Panc1 (cell line): ENCODE measurements at regions not wholly inside any gene's neighbourhood (a gene's known extent, or its start where the extent isn't known, plus 50 kb on each side); places are given as distances from the start of the nearest gene placed in this dataset.

Experiments used
- ATAC-seq: fragments of 200-7000 bp; cut with Tn5 transposase; 2 replicates; pipeline ENCODE4 v1.9.1; 2020; ENCODE audit warnings: mild to moderate bottlenecking, moderate library complexity
- BruUV-seq: library from RNA; stranded (reverse); fragments of 400-500 nt; replicated peaks from 2 replicates; lab custom pipeline; 2021; lab: Mats Ljungman, UMichigan
- CTCF ChIA-PET: fragments of 300-600 bp; sonication (Branson Sonifier 250); formaldehyde crosslinking; loops from one replicate; lab custom pipeline; 2022; ENCODE audit warnings: antibody characterized with exemption; lab: Charles Lee
- POLR2A ChIA-PET: fragments of 300-600 bp; sonication (Branson Sonifier 250); formaldehyde crosslinking; loops from one replicate; lab custom pipeline; 2022; ENCODE audit warnings: antibody characterized with exemption; lab: Charles Lee
- DNase-seq: peaks from one replicate; pipeline ENCODE4 v3.0.0-alpha.2; 2010; ENCODE audit warnings: low read depth, low spot score
- H3K27ac ChIP-seq: 2 replicates; pipeline ENCODE4 v1.5.1; 2011; ENCODE audit warnings: mild to moderate bottlenecking, low read length, inconsistent platforms
- H3K27me3 ChIP-seq: fragments of 200-500 bp; sonication (Bioruptor generic); 2 replicates; pipeline ENCODE4 v1.6.0; 2014; ENCODE audit warnings: low read length, inconsistent platforms; ENCODE audit not compliant: control insufficient read depth, insufficient read depth
- H3K36me3 ChIP-seq: fragments of 200-500 bp; sonication (Bioruptor generic); 2 replicates; pipeline ENCODE4 v1.5.1; 2014; ENCODE audit warnings: inconsistent platforms, mild to moderate bottlenecking, low read length, moderate library complexity; ENCODE audit not compliant: control insufficient read depth, insufficient read depth
- H3K4me1 ChIP-seq: 2 replicates; pipeline ENCODE4 v1.5.1; 2011; ENCODE audit warnings: inconsistent platforms, mild to moderate bottlenecking, low read length, moderate library complexity; ENCODE audit not compliant: control insufficient read depth, insufficient read depth
- H3K4me3 ChIP-seq, 2 experiments: 2 replicates each; pipeline ENCODE4 v1.5.1; 2011 to 2012; ENCODE audit warnings: low read depth in 2 of 2, low read length in 2 of 2, mild to moderate bottlenecking in 2 of 2, inconsistent platforms in 1 of 2, moderate library complexity in 1 of 2
- H3K9me3 ChIP-seq: fragments of 200-500 bp; sonication (Bioruptor generic); 2 replicates; pipeline ENCODE4 v1.5.1; 2014; ENCODE audit warnings: low read depth, mild to moderate bottlenecking, inconsistent platforms, low read length, moderate library complexity; ENCODE audit not compliant: control insufficient read depth, insufficient read depth
- CTCF ChIP-seq: fragments of 450-650 bp; IDR thresholded peaks from 2 replicates; pipeline ENCODE4 v1.5.1; 2017; ENCODE audit warnings: mild to moderate bottlenecking
- POLR2AphosphoS5 ChIP-seq: IDR thresholded peaks from 2 replicates; pipeline ENCODE4 v1.6.1; 2012; ENCODE audit warnings: mild to moderate bottlenecking, low read depth, low read length, moderate library complexity
- SIN3A ChIP-seq: IDR thresholded peaks from 2 replicates; pipeline ENCODE4 v1.6.1; 2012; ENCODE audit warnings: low read depth, mild to moderate bottlenecking, low read length, moderate library complexity, borderline replicate concordance; ENCODE audit not compliant: insufficient read depth
- TCF7L2 ChIP-seq: IDR thresholded peaks from 2 replicates; pipeline ENCODE4 v1.6.1; 2011; ENCODE audit warnings: mild to moderate bottlenecking, low read depth, low read length, inconsistent platforms
- in situ Hi-C: cut with HindIII; loops from 2 replicates; pipeline ENCODE4 v1.10.0; 2016; ENCODE audit warnings: low sequenced_read_pairs, low pct_unique_long_range_greater_than_20kb
- intact Hi-C: fragments of 100-400 bp; cut with micrococcal nuclease; formaldehyde crosslinking; loops from one replicate; pipeline ENCODE4 v1.10.0; 2022; ENCODE audit not compliant: unreplicated experiment
- TF ChIP-seq, protein P1 (sequence below), 2 experiments: IDR thresholded peaks; 2 replicates each; pipeline ENCODE4 v1.6.1; 2011 to 2012; ENCODE audit warnings: low read depth in 2 of 2, control low read depth in 1 of 2, low read length in 1 of 2, mild to moderate bottlenecking in 1 of 2, moderate library complexity in 1 of 2; ENCODE audit not compliant: insufficient read depth in 1 of 2

DNA sequence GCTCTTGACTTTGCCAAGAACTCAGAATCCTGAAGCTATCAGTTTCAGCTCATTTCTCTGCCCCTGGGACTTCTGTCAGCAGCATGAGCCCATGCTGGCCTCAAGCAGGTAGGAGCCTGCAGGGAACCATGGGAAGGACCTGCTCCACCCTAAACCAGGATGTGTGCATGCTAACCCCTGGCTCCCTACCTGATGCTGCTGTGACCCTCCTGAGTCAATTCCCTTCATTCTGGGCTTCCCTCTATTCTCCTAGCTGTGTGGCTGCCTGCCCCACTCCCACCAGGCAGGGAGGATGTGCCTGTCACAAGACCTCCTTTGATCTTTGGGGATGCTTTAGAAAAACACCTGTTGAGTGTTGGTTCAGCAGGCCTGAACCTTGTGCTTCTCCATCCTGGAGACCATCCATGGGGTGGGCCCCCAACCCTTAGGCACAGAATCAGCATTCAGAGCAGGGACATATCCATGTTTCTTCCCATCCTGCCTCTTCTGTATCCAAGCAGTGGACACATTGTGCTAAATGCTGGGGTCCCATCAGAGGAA, 117.1 kb upstream of the CCL21 start:
- Histone ChIP-seq H3K27ac (no peak overlapping the region), H3K9me3 (no peaks in the 10 kb centered on the region), H3K27me3 (peaks cover 7% of the 10 kb centered on the region; the same call in 1 of the 2 replicates), H3K4me3 (no peak overlapping the region), H3K36me3 (no peaks in the 10 kb centered on the region), H3K4me1 (no peaks in the 10 kb centered on the region)
- TF ChIP-seq, protein P1, sequence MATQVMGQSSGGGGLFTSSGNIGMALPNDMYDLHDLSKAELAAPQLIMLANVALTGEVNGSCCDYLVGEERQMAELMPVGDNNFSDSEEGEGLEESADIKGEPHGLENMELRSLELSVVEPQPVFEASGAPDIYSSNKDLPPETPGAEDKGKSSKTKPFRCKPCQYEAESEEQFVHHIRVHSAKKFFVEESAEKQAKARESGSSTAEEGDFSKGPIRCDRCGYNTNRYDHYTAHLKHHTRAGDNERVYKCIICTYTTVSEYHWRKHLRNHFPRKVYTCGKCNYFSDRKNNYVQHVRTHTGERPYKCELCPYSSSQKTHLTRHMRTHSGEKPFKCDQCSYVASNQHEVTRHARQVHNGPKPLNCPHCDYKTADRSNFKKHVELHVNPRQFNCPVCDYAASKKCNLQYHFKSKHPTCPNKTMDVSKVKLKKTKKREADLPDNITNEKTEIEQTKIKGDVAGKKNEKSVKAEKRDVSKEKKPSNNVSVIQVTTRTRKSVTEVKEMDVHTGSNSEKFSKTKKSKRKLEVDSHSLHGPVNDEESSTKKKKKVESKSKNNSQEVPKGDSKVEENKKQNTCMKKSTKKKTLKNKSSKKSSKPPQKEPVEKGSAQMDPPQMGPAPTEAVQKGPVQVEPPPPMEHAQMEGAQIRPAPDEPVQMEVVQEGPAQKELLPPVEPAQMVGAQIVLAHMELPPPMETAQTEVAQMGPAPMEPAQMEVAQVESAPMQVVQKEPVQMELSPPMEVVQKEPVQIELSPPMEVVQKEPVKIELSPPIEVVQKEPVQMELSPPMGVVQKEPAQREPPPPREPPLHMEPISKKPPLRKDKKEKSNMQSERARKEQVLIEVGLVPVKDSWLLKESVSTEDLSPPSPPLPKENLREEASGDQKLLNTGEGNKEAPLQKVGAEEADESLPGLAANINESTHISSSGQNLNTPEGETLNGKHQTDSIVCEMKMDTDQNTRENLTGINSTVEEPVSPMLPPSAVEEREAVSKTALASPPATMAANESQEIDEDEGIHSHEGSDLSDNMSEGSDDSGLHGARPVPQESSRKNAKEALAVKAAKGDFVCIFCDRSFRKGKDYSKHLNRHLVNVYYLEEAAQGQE (IDR thresholded peaks at IDR 0.05; ENCODE audit: insufficient read depth in 1 of 2, low read depth in 2 of 2, low read length in 1 of 2), result no peak
- TF ChIP-seq SIN3A, result no peak
- TF ChIP-seq CTCF, result no peak
- no peak for TF ChIP-seq TCF7L2
- no peak for TF ChIP-seq POLR2AphosphoS5
- DNase-seq (no peak), ATAC-seq (no peak)
- no TSS peak for BruUV-seq
- in situ Hi-C loops, result no loop called here
- POLR2A ChIA-PET, result no interaction called here
- CTCF ChIA-PET, result no interaction called here
- intact Hi-C loops, result no loop called here

DNA sequence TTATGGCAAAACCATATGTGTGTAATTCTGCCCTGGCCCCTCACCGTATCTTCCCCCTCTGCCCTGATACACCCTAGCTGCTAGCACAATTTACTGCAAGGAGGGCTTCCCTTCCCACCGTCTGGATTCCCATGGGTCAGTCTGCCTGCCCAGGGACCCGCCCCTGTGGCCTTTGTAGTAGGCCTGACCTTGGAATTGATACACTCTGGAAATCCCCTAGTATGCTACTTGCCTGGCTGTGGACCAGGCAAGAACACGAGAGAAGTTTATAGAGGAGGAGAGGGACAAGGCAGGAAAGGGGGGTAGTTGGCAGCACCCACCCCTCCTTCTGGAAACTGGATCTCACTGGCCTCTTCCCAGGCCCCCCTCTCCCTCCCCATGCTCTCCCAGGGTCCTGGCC, 115.8 kb upstream of the CCL21 start:
- H3K4me3 ChIP-seq, result no peak overlapping the region
- in situ Hi-C loops, result no loop called here
- BruUV-seq, result no TSS peak
- DNase-seq (no peak), ATAC-seq (no peak)
- TF ChIP-seq SIN3A (no peak), CTCF (no peak), POLR2AphosphoS5 (no peak), TCF7L2 (no peak)
- TF ChIP-seq, protein P1 (IDR thresholded peaks at IDR 0.05; ENCODE audit: insufficient read depth in 1 of 2, low read depth in 2 of 2, low read length in 1 of 2), result no peak
- ChIA-PET CTCF (no interaction called here), POLR2A (no interaction called here)
- H3K27me3 ChIP-seq, result peaks cover 7% of the 10 kb centered on the region; the same call in 1 of the 2 replicates
- H3K36me3 ChIP-seq, result no peaks in the 10 kb centered on the region
- no peaks in the 10 kb centered on the region for H3K4me1 ChIP-seq
- H3K9me3 ChIP-seq, result no peaks in the 10 kb centered on the region
- intact Hi-C loops, result no loop called here
- no peak overlapping the region for H3K27ac ChIP-seq
